Germinal center (tissue), 1 donor: ENCODE measurements at regions not wholly inside any gene's neighbourhood (a gene's known extent, or its start where the extent isn't known, plus 50 kb on each side); places are given as distances from the start of the nearest gene placed in this dataset.

Experiments
- DNase-seq: peaks from one replicate; pipeline ENCODE4 v3.0.0; 2012; ENCODE audit warnings: mixed read lengths, low spot score

GRCh38 chr15:70303981-70304380 is 206.3 kb upstream of the TLE3 start:
- DNase-seq: no peak

DNA sequence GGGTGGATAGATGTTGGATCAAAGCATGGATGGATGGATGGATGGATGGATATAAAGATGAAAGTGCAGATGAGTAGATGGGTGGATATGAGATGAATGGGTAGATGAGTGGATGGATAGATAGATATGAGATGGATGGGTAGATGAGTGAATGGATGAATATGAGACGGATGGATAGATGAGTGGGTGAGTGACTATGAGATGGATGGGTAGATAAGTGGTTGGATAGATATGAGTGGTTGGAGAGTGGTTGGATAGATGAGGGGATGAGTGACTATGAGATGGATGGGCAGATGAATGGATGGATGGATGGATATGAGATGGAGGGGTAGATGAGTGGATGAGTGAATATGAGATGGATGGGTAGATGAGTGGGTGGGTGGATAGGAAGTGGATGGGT is 204.6 kb upstream of the TLE3 start:
- no peak for DNase-seq

GRCh38 chr15:70301396-70301795 is 203.7 kb upstream of the TLE3 start:
- DNase-seq: no peak

- DNase-seq: peak; percentile 58
Observed at GRCh38 chr15:70299931-70300869, 202.5 kb upstream of the TLE3 start.

DNA sequence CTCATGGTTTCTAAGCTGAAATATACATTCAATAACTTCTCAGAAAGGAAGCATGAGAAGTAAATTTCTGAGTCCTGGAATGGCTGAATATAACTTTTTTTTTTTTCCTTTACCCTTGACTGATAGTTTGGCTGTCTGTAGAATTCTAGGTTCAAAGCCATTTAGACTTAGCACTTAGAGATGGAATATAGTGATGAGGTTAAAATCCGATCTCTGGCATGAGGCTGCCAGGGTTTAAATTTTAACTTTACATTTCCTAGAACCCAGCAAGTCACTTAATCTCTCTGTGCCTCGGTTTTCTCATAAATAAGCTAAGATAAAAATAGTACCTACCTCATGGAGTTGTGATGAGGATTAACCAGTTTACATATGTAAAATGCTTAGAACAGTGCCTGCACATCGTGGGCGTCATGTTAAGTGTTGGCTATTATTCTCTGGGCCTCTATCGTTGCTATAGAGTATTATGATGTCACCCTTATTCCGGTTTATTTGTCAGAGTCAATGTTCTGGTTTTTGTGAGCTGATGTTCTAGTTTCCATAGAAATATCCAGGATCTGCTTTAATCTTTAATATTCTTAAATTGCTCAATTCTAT is 199.8 kb upstream of the TLE3 start:
- no peak for DNase-seq

- DNase-seq: no peak
Observed at GRCh38 chr15:70294731-70295305, 197.1 kb upstream of the TLE3 start.

- DNase-seq: no peak
Observed at GRCh38 chr15:70293591-70294470, 196.1 kb upstream of the TLE3 start.

DNA sequence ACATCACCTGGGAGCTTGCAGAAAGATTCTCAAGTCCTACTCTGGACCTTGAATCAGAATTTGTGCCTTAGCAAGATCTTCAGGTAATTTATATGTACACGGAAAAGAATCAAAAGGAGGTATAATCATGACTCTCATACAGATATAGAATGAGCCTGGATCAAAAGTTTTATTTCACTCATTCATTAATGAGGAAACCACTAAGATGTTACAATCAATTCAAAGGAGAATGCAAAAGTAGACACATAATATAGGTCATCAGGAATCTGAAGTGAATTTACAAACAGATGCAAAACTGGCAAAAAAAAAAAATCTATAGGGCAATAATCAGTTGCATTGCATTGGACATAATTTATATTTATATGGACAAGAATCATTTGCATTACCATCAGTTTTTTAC is 195.4 kb upstream of the TLE3 start:
- no peak for DNase-seq

- no peak for DNase-seq
Observed at GRCh38 chr15:70292076-70292760, 194.5 kb upstream of the TLE3 start.

GRCh38 chr15:70291305-70292075 is 193.8 kb upstream of the TLE3 start:
- no peak for DNase-seq

- DNase-seq: no peak
Observed at GRCh38 chr15:70290708-70291107, 193.0 kb upstream of the TLE3 start.

DNA sequence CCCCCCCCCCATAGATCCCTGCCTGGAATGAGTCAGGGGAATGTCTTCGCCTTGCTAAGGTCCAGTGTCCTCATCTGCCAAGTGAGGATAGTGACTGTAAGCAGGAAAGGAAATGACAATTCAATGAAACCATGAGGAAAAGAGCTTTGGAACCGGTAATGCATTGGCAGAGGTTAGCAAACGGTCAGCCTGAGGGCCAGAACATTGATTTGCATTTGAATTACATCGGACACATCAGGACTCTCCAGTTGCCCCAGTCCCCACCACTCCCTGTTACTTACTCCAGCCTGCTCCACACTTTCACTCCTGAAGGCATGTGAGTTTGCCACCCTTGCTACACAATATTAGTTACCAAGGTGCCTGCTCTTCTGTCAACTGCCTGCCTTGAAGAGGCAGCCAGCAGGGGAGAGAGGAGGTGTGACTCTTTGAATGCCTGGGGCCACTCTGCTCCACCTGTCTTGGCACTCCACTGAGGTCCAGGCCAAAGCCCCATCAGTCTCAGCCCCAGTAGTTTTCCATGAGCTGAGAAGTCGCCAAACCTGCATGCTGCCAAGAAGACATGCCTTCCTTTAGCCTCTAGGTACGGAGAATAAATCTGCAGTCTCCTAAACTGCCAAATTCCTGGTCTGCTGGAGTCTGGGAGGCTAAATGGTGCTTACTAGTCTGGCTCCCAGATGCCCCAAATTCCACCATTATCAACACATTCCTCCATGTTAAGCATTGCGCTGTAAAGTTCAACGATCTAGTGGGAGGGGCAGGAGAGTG is 191.7 kb upstream of the TLE3 start:
- no peak for DNase-seq

GRCh38 chr15:70286113-70286806 is 188.5 kb upstream of the TLE3 start:
- no peak for DNase-seq

GRCh38 chr15:70284438-70285214 is 186.9 kb upstream of the TLE3 start:
- peak; percentile 78 for DNase-seq

DNA sequence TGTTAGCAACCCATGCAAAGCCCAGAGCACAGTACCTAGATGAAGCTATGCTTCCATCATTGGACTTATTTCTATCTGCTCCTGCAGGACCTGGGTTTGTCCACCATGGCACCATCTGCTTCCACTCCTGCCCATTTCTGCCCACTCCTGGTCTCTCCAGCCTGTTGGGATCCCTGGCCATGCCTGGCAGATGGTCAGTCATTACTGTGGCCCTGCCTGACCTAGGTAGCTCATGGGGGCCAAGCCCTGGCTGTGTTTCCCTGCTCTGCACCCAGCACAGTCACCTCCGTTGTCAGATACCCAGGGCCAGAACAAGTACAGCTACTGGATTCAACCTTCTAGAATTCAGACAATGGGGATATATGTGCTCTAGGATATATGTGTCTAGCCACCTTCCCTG is 185.8 kb upstream of the TLE3 start:
- no peak for DNase-seq

DNA sequence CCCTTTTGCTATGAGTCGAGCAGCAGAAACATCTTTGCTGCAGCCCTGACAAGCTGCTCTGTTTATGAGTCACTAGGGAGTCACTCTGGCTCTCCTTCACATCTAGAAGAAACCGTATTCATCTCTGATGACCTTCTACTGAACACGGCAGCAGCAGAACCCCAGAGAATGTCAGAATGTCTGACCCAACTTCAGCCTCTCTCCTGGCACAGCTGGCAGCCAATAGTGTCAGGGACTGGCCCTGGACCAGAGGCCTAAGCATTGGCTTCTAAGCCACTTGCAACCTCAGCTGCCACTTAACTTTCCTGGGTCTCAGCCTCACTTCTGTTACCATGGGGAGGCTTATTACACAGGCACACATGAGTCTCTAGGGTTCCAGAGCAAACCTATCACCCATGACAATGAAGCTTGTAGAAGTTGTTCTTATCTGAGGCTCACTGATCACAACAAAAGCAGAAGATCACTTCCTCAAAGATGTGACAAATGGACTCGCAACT is 184.1 kb upstream of the TLE3 start:
- peak; percentile 81 for DNase-seq

GRCh38 chr15:70281261-70281810 is 183.6 kb upstream of the TLE3 start:
- DNase-seq: no peak

GRCh38 chr15:70280781-70281180 is 183.1 kb upstream of the TLE3 start:
- DNase-seq: no peak
